Right lobe of liver (tissue), 6 donors: ENCODE measurements at regions not wholly inside any gene's neighbourhood (a gene's known extent, or its start where the extent isn't known, plus 50 kb on each side); places are given as distances from the start of the nearest gene placed in this dataset.

Experiments used
- ATAC-seq, 4 donors: fragments of 200-7000 bp; cut with Tn5 transposase; one replicate each; pipeline ENCODE4 v1.9.1; 2020; ENCODE audit warnings: mild to moderate bottlenecking in 4 of 4, moderate library complexity in 4 of 4
- DNase-seq, 3 donors: peaks; one replicate each; pipeline ENCODE4 v3.0.0-alpha.2; 2020
- H3K27ac ChIP-seq, 3 donors: fragments of 200-600 bp; one replicate each; pipeline ENCODE4 v1.8.0; 2022
- H3K27me3 ChIP-seq, 2 donors: fragments of 200-600 bp; one replicate each; pipeline ENCODE4 v1.8.0; 2022
- H3K36me3 ChIP-seq, 4 donors: fragments of 200-600 bp; sonication (generic) in 1 of 4; one replicate each; pipeline versions ENCODE4 v1.5.1 to v1.8.0; 2017 to 2022; ENCODE audit warnings: control low read depth in 1 of 4
- H3K4me1 ChIP-seq, 4 donors: fragments of 200-600 bp; sonication (generic) in 1 of 4; one replicate each; pipeline versions ENCODE4 v1.5.1 to v1.8.0; 2017 to 2022; ENCODE audit warnings: control low read depth in 1 of 4
- H3K4me3 ChIP-seq, 3 donors: fragments of 200-600 bp; one replicate each; pipeline ENCODE4 v1.8.0; 2022
- H3K9me3 ChIP-seq, 4 donors: fragments of 200-600 bp; sonication (generic) in 1 of 4; one replicate each; pipeline versions ENCODE4 v1.5.1 to v1.8.0; 2017 to 2022; ENCODE audit warnings: control low read depth in 1 of 4
- POLR2A ChIP-seq: fragments of 450-650 bp; IDR thresholded peaks from one replicate; pipeline ENCODE4 v1.6.1; 2017; ENCODE audit warnings: antibody characterized with exemption, mild to moderate bottlenecking
- WGBS: methylation state at CpG from one replicate; pipeline ENCODE4 v1.1.6; 2018; ENCODE audit warnings: low coverage, low lambda C conversion rate; ENCODE audit not compliant: insufficient coverage; ENCODE audit errors: missing lambda C conversion rate; 5-methylcytosine and 5-hydroxymethylcytosine counted together
- intact Hi-C, 2 donors: fragments of 100-400 bp; cut with DNase I; formaldehyde crosslinking; loops; one replicate each; pipeline versions ENCODE4 v1.11.2 to v1.14.1; 2022
- TF ChIP-seq, protein P1 (sequence below), 4 donors: fragments of 200-600 bp in 3 of 4; fragments of 450-650 bp in 1 of 4; IDR thresholded peaks; one replicate each; pipeline versions ENCODE4 v1.5.1 to v1.8.0; 2016 to 2022; ENCODE audit warnings: antibody characterized with exemption in 4 of 4, mild to moderate bottlenecking in 2 of 4
- donor health status: DM: no; HTN: yes; CAD: no.
- donor health status: DM: no; HTN: no; CAD: no.
- donor health status: DM: no; HTN: no; CAD: no.
- donor health status: DM: no; HTN: yes; CAD: no.
- donor health status: DM: no; HTN: yes; CAD: no.

DNA sequence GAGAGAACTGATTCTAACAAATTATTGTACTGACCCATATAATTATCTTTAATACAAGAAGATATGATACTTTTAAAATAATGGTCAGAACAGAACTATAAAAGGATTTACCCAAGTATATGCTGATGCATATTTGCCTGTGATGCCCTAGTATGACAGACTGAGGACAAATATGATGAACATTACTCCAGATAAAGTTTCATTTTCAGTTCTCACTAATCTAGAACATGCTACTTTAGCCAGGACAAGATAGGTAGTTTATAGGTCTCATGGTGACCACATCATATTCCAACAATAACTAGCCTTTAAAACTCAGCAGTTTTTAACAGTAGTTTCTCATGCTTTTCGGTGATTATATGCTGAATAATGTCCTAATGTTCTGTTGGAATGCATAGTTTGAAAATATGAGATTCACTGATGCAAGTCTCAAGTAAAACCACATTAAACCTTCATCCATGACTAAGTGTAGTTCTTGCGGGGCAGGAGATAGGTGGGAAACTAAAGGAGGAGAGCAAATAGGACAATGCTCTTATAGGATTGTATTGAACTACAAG, 295.2 kb upstream of the AGA start:
- intact Hi-C loops: no loop called here
- TF ChIP-seq, protein P1, sequence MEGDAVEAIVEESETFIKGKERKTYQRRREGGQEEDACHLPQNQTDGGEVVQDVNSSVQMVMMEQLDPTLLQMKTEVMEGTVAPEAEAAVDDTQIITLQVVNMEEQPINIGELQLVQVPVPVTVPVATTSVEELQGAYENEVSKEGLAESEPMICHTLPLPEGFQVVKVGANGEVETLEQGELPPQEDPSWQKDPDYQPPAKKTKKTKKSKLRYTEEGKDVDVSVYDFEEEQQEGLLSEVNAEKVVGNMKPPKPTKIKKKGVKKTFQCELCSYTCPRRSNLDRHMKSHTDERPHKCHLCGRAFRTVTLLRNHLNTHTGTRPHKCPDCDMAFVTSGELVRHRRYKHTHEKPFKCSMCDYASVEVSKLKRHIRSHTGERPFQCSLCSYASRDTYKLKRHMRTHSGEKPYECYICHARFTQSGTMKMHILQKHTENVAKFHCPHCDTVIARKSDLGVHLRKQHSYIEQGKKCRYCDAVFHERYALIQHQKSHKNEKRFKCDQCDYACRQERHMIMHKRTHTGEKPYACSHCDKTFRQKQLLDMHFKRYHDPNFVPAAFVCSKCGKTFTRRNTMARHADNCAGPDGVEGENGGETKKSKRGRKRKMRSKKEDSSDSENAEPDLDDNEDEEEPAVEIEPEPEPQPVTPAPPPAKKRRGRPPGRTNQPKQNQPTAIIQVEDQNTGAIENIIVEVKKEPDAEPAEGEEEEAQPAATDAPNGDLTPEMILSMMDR (IDR thresholded peaks at IDR 0.05): no peak
- Histone ChIP-seq H3K27ac (no peak overlapping the region), H3K36me3 (no peaks in the 10 kb centered on the region), H3K9me3 (no peaks in the 10 kb centered on the region), H3K27me3 (no peaks in the 10 kb centered on the region), H3K4me3 (no peak overlapping the region), H3K4me1 (no peaks in the 10 kb centered on the region)
- ATAC-seq: no peak
- 76% methylated on average over 2 of the region's 2 CpGs for WGBS
- no peak for DNase-seq

DNA sequence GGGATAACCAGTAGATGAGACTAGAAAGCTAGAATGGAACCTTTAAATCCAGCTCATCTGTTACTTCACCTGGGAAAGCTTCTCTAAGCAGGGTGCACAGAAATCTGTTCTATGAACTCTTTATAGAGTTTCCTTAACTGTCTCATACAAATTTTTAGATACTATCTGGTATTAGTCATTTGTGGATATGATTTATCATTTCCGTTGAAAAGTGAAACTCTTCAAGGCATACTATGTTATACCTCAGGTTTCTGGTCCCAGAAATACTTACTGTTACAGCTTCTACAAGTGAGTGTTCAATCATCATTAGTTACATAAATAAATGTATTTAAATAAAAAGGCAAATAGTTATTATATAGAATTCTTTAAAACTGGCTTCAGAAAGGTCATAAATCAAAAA, 298.3 kb upstream of the AGA start:
- TF ChIP-seq, protein P1 (IDR thresholded peaks at IDR 0.05): no peak
- no peak for TF ChIP-seq POLR2A
- intact Hi-C loops: no loop called here
- no peaks in the 10 kb centered on the region for H3K27me3 ChIP-seq
- no peaks in the 10 kb centered on the region for H3K36me3 ChIP-seq
- H3K9me3 ChIP-seq: no peaks in the 10 kb centered on the region
- no peak for ATAC-seq
- no peak overlapping the region for H3K27ac ChIP-seq
- no peak overlapping the region for H3K4me3 ChIP-seq
- 83% methylated on average over 1 of the region's 1 CpG for WGBS
- DNase-seq: no peak
- no peaks in the 10 kb centered on the region for H3K4me1 ChIP-seq

DNA sequence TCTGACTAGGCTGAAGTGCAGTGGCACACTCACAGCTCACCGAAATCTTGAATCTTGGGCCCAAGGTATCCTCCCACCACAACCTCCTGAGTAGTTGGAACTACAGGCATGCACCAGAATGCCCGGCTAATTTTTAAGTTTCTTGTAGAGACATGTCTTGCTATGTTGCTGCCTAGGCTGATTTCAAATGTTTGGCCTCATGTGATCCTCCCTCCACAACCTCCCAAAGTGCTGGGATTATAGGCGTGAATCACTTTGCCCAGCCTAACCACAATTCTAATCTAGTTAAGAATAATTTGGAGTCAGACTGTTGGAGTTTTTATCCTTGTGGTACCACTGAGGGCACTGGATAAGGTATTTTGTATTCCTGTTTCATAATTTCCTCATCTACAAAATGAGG, 317.5 kb upstream of the AGA start:
- no peak for TF ChIP-seq POLR2A
- TF ChIP-seq, protein P1 (IDR thresholded peaks at IDR 0.05): no peak
- DNase-seq (no peak), ATAC-seq (no peak)
- no peak overlapping the region for H3K4me3 ChIP-seq
- WGBS: 85% methylated on average over 3 of the region's 3 CpGs
- H3K4me1 ChIP-seq: no peaks in the 10 kb centered on the region
- no peak overlapping the region for H3K27ac ChIP-seq
- no peaks in the 10 kb centered on the region for H3K36me3 ChIP-seq
- intact Hi-C loops: no loop called here
- H3K27me3 ChIP-seq: no peaks in the 10 kb centered on the region
- H3K9me3 ChIP-seq: no peaks in the 10 kb centered on the region

DNA sequence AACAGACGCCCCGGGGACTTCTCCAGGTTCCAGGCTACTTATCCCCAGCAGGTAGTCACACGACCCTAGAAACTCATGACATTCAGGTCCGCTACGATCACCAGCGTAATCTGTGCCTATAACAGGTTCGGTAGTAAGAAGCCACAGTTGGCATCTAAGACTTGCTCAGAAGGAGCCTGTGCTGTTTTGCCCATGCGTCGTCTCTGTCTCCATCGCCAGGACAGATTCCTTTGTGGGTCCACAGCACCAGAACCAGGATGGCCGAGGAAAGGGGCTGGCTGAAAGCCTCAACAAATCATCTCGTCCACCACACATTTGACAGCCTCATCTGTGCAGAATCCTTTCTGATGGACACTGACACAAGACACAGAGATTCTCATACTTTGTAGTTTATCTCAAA, 319.5 kb upstream of the AGA start:
- DNase-seq: no peak
- Histone ChIP-seq H3K4me1 (no peaks in the 10 kb centered on the region), H3K4me3 (no peak overlapping the region), H3K27me3 (no peaks in the 10 kb centered on the region), H3K27ac (no peak overlapping the region), H3K36me3 (no peaks in the 10 kb centered on the region), H3K9me3 (no peaks in the 10 kb centered on the region)
- TF ChIP-seq, protein P1 (IDR thresholded peaks at IDR 0.05): no peak
- TF ChIP-seq POLR2A: no peak
- 64% methylated on average over 8 of the region's 12 CpGs for WGBS
- intact Hi-C loops: no loop called here
- ATAC-seq: no peak

DNA sequence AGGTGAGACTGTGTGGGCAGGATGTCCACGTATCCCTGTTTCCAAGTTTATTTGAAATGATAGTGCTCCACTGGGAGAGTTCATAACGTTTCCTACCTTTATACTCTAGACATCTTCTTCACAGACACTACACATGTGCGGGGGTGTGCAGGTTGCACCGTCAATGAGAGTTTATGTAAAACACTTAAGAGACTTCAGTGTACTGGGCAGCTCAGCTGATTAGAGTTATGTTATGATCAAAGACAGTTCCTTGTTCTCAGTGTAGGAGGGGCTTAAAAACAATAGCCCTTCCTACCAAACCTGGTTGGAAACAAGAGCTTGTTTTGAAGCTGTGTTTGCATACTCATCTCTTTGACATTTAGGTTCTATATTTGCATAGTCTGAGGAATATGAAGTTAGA, 326.9 kb upstream of the AGA start:
- DNase-seq: no peak
- Histone ChIP-seq H3K9me3 (no peaks in the 10 kb centered on the region), H3K4me1 (no peaks in the 10 kb centered on the region), H3K36me3 (no peaks in the 10 kb centered on the region), H3K27me3 (no peaks in the 10 kb centered on the region), H3K4me3 (no peak overlapping the region), H3K27ac (no peak overlapping the region)
- TF ChIP-seq POLR2A: no peak
- TF ChIP-seq, protein P1 (IDR thresholded peaks at IDR 0.05): no peak
- no peak for ATAC-seq
- WGBS: 58% methylated on average over 4 of the region's 4 CpGs
- intact Hi-C loops: no loop called here
